ENCODE measurements at regions not wholly inside any gene's neighbourhood (a gene's known extent, or its start where the extent isn't known, plus 50 kb on each side); places are given as distances from the start of the nearest gene placed in this dataset.
"Not testable (repeated sequence)": the region's sequence is repeated elsewhere in the genome, so short reads cannot be mapped to it uniquely, and the experiment has no call there.

- no peak for DNase-seq (ENCODE audit: low spot score)
Measured at GRCh38 chr2:138271467-138271866, 230.1 kb upstream of the SPOPL start.

DNA sequence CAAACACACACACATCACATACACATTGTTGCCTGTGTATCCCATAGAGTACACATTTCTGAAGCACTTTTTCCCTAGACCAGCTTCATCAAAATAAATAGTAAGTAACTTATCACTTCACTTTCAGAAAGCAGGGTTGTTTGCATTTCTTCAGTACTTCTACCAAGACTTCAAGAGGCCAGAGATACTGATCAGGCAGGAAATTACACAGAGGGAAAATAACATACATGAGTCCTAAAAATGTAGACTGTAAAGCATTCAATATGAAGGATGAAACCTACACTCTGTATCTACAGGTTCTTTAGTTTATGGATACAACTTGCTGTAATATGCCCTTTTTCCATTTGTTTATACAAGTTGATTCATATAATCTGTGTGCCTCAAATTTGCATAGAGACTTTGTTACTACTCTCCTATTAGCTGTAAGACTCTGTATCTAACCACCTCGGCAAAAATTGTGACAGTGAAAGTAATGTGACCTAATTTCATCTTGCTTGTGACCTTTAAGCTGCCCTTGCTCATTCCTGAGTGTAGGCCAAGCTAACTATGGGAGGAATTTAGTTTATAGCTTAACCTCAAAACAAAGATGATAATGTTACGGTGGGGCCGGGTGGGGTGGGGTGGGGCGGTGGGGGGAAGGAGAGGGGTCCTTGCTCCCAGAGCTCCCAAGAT, 228.9 kb upstream of the SPOPL start:
- no peak for DNase-seq (ENCODE audit: low spot score)

GRCh38 chr2:138273280-138273679, 228.3 kb upstream of the SPOPL start:
- DNase-seq (ENCODE audit: low spot score), result not testable (repeated sequence)

DNA sequence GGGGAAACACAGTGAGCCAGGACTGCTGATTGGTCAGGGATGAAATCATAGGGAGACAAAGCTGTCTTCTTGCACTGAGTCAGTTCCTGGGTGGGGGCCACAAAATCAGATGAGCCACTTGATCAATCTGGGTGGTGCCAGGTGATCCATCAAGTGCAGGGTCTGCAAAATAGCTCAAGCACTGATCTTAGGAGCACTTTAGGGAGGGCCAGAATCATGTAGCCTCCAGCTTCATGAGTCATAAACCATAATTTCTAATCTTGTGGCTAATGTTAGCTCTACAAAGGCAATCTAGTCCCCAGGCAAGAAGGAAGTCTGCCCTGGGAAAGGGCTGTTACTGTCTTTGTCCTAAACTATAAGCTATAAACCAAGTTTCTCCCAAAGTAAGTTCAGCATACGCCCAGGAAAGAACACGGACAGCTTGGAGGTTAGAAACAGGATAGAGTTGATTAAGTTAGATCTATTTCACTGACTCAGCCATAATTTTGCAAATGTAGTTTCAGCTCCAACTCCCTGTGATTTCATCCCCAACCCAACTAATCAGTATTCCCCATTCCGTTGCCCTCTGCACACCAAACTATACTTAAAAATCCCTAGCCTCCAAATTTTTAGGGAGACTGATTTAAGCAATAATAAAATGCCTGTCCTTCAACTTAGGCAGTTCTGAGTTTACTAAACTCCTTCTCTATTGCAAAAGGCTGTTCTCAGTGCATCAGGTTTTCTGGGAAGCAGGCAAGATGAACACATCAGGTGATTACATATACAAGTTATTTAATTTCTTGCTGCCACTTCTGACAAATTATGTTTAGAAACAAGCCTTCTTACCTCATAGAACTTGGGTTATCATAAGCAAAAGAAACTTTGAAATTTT, 226.9 kb upstream of the SPOPL start:
- DNase-seq (ENCODE audit: low spot score), result no peak

GRCh38 chr2:138275292-138275690, 226.3 kb upstream of the SPOPL start:
- no peak for DNase-seq (ENCODE audit: low spot score)

GRCh38 chr2:138275881-138276280, 225.7 kb upstream of the SPOPL start:
- no peak for DNase-seq (ENCODE audit: low spot score)

- DNase-seq (ENCODE audit: low spot score), result no peak
Measured at GRCh38 chr2:138276339-138276738, 225.2 kb upstream of the SPOPL start.

- no peak for DNase-seq (ENCODE audit: low spot score)
Measured at GRCh38 chr2:138277062-138277461, 224.5 kb upstream of the SPOPL start.

DNA sequence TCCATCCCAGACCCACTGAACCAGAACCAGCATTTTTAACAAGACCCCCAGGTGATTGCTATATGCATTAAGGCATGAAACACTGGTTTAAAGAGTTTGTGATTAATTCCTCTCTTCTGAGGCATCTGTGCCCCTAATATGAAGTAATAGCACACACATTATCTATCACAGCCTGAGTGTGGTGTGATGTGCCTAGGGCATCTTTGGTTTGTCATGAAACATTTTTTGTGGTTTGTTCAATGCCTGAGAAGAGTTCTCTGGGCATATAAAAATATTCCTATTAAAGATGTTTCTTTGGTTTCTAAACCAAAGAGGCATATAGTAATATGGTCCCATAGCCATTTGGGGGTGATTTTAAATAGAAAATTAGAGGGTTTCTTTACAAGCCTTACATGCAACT, 221.7 kb upstream of the SPOPL start:
- no peak for DNase-seq (ENCODE audit: low spot score)

GRCh38 chr2:138280999-138281695, 220.4 kb upstream of the SPOPL start:
- DNase-seq (ENCODE audit: low spot score), result no peak

GRCh38 chr2:138282014-138282672, 219.4 kb upstream of the SPOPL start:
- DNase-seq (ENCODE audit: low spot score), result no peak

- DNase-seq (ENCODE audit: low spot score), result no peak
Measured at GRCh38 chr2:138291805-138292204, 209.8 kb upstream of the SPOPL start.

DNA sequence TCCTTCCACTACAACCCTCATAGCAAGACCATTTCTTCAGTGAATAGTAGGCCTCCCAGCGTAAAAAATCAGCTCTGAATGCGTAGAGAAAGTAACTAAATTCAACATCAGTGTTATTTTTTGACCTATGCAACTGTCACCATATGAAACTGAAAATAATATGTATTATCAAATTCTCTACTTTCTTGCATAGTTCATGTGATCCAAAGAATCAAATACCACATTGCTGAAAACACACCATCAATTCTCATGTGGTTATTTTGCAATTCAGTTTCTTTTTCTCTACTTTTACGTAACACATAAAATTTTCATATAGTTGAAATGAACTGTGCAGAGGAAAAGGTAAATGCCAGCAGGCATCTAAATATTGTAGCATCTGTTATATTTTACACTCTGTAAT, 208.5 kb upstream of the SPOPL start:
- no peak for DNase-seq (ENCODE audit: low spot score)

GRCh38 chr2:138293549-138293948, 208.0 kb upstream of the SPOPL start:
- no peak for DNase-seq (ENCODE audit: low spot score)

DNA sequence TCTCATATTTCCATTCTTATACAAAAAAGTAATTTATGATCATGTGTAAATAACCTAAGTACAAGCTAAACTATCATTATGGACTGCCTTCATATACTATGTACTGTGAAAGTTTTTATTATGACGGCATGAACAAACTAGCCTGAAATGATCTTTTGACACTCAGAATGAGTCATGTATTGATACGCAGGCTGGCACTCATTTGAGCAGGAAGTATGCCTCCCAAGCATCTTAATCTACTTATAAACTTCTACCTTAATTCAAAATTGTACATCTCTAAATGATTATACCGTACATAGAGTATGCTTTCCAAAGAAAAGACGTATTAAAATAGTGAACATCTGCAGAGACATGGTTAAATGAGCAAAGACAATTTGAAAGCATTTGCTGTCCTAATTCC, 207.1 kb upstream of the SPOPL start:
- DNase-seq (ENCODE audit: low spot score), result no peak

GRCh38 chr2:138296365-138296764, 205.2 kb upstream of the SPOPL start:
- DNase-seq (ENCODE audit: low spot score), result no peak

GRCh38 chr2:138298120-138298814, 203.3 kb upstream of the SPOPL start:
- no peak for DNase-seq (ENCODE audit: low spot score)

GRCh38 chr2:138298900-138299299, 202.7 kb upstream of the SPOPL start:
- no peak for DNase-seq (ENCODE audit: low spot score)

DNA sequence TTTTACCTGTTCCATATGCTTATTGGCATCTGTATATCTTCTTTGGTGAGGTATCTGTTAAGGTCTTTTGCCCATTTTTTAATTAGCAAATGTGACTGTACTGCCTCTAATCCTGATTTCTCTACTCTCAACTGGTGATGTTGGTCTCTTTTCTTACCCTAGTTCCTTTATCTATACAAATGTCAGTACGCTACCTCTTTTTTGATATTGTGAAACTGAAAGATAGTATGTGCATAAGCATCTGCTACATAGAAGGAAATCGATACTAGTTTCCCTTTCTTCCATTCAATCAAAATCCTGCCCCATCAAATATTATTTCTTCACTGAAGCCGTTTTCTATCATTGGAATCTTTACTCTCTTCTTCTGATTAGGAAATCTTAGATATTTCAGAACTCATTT, 194.9 kb upstream of the SPOPL start:
- DNase-seq (ENCODE audit: low spot score), result no peak

DNA sequence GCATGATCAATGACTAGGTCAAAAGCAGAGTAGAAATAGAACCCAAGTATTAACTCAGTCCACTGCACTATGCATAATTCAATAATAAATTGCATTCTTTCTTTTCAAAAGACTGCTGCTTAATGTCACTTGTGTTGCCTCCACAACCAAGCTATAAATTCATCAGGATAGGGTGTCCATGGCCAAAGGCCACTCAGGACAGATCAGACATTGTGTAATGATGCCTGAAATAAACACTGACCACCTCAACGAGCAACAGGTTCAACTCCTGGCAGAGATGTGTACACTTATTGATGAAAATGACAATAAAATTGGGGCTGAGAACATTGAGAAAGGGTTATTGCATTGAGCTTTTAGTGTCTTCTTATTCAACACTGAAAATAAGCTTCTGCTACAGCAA, 194.5 kb upstream of the SPOPL start:
- no peak for DNase-seq (ENCODE audit: low spot score)

GRCh38 chr2:138309760-138310159, 191.8 kb upstream of the SPOPL start:
- DNase-seq (ENCODE audit: low spot score), result no peak

GRCh38 chr2:138312061-138312460, 189.5 kb upstream of the SPOPL start:
- DNase-seq (ENCODE audit: low spot score), result no peak

Measured in hematopoietic multipotent progenitor cell treated with erythropoietin and hydrocortisone succinate and interleukin-3 and kit ligand, for 15 days (in vitro differentiated cells).